ENCODE measurements at regions not wholly inside any gene's neighbourhood (a gene's known extent, or its start where the extent isn't known, plus 50 kb on each side); places are given as distances from the start of the nearest gene placed in this dataset.

- H3K4me1 Mint-ChIP-seq (ENCODE audit: low read depth) = peaks cover 51% of the 10 kb centered on the region
- H3K27me3 Mint-ChIP-seq (ENCODE audit: insufficient read depth) = no peaks in the 10 kb centered on the region
- no peak overlapping the region for H3K4me3 Mint-ChIP-seq
- no peak overlapping the region for H3K27ac Mint-ChIP-seq
- H3K9me3 Mint-ChIP-seq = no peaks in the 10 kb centered on the region
- peaks cover 64% of the 10 kb centered on the region for H3K36me3 Mint-ChIP-seq (ENCODE audit: low read depth)
- TF ChIP-seq, protein P1, sequence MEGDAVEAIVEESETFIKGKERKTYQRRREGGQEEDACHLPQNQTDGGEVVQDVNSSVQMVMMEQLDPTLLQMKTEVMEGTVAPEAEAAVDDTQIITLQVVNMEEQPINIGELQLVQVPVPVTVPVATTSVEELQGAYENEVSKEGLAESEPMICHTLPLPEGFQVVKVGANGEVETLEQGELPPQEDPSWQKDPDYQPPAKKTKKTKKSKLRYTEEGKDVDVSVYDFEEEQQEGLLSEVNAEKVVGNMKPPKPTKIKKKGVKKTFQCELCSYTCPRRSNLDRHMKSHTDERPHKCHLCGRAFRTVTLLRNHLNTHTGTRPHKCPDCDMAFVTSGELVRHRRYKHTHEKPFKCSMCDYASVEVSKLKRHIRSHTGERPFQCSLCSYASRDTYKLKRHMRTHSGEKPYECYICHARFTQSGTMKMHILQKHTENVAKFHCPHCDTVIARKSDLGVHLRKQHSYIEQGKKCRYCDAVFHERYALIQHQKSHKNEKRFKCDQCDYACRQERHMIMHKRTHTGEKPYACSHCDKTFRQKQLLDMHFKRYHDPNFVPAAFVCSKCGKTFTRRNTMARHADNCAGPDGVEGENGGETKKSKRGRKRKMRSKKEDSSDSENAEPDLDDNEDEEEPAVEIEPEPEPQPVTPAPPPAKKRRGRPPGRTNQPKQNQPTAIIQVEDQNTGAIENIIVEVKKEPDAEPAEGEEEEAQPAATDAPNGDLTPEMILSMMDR (IDR thresholded peaks at IDR 0.05) = no peak
- no peak for DNase-seq
These were observed 429.4 kb downstream of the PCNX1 start for GRCh38 chr14:71336489-71337192.

DNA sequence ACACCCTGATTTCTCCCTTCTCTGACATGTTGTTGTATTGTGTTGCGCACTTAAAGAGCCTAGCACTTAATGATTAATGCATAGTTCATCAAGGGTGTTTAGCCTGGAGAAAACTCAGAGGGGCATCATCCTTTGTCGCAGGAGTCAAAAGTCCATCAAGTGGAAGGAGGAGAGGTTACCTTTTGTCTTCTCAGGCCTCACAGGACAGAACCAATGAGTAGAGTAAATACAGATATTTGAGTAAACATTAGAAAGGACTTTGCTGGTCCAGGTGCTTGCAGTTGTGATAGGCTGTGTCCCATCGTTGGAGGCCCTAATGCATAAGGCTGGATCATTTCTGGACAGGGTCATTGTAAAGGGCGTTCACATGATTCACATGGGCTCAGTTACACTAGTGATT, 430.9 kb downstream of the PCNX1 start:
- H3K4me3 Mint-ChIP-seq = no peak overlapping the region
- H3K36me3 Mint-ChIP-seq (ENCODE audit: low read depth) = peaks cover 60% of the 10 kb centered on the region
- H3K27ac Mint-ChIP-seq = no peak overlapping the region
- H3K9me3 Mint-ChIP-seq = no peaks in the 10 kb centered on the region
- TF ChIP-seq, protein P1 (IDR thresholded peaks at IDR 0.05) = no peak
- DNase-seq = no peak
- no peaks in the 10 kb centered on the region for H3K27me3 Mint-ChIP-seq (ENCODE audit: insufficient read depth)
- H3K4me1 Mint-ChIP-seq (ENCODE audit: low read depth) = peaks cover 51% of the 10 kb centered on the region

DNA sequence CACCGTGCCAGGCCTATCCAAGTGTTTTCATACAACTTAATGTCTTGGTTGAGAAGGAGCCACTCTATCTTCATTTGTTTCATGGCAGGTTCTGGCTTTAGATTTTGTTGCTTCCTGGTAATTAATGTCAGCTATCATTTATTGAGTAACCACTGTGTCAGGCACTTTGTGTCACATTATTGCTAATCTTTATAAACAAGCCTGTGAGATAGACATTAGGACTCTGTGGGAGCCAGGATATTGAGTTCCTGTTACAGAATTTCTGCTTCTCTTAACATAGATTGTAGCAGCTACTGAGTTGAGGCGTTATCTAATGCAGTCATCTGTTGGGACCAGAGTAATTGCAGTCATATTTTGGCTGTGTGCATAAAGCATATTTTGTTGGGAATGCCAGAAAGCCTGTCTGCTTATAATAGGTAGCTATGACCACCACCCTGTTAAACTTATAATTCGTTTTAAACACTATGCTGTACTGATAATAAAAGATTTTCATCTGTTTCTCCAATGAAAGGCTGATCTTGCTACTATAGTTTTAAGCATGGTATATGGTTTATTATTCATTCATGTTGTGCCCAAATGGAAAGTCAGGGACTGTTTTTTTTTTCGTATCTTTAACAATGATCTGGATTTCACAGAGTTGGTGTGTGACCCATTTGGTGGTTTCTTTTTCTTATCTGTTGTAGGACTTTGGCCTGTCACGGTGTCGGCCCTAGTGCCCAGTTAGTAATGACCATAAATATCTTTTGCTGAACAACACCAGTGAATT, 432.6 kb downstream of the PCNX1 start:
- TF ChIP-seq, protein P1 (IDR thresholded peaks at IDR 0.05) = no peak
- DNase-seq = no peak
- peaks cover 52% of the 10 kb centered on the region for H3K36me3 Mint-ChIP-seq (ENCODE audit: low read depth)
- no peak overlapping the region for H3K27ac Mint-ChIP-seq
- H3K27me3 Mint-ChIP-seq (ENCODE audit: insufficient read depth) = no peaks in the 10 kb centered on the region
- H3K4me3 Mint-ChIP-seq = no peak overlapping the region
- no peaks in the 10 kb centered on the region for H3K9me3 Mint-ChIP-seq
- H3K4me1 Mint-ChIP-seq (ENCODE audit: low read depth) = peaks cover 55% of the 10 kb centered on the region

- H3K4me3 Mint-ChIP-seq = no peak overlapping the region
- TF ChIP-seq, protein P1 (IDR thresholded peaks at IDR 0.05) = no peak
- DNase-seq = no peak
- peaks cover 48% of the 10 kb centered on the region for H3K36me3 Mint-ChIP-seq (ENCODE audit: low read depth)
- no peaks in the 10 kb centered on the region for H3K9me3 Mint-ChIP-seq
- no peaks in the 10 kb centered on the region for H3K27me3 Mint-ChIP-seq (ENCODE audit: insufficient read depth)
- no peak overlapping the region for H3K27ac Mint-ChIP-seq
- H3K4me1 Mint-ChIP-seq (ENCODE audit: low read depth) = peaks cover 60% of the 10 kb centered on the region
These were observed 433.9 kb downstream of the PCNX1 start for GRCh38 chr14:71341156-71341555.

DNA sequence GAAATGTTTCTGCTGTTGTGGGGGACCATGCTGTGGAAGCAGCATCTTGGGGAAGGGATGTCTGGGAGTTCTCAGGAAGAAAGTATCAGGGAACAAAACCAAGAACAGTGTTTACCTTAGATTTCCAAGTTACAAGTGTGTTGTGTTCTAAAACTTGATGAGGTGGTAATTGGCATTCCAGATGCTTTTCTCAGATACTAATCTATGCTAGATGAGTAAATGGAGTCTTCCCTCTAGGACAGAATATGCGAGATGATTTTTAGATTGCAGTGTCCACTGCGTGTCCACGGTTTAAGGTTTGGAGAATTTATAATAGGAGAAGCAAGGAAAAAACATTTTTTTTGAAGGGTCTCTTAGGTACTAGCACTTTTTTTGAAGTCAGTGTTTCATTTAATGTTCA, 436.5 kb downstream of the PCNX1 start:
- H3K36me3 Mint-ChIP-seq (ENCODE audit: low read depth) = peaks cover 34% of the 10 kb centered on the region
- TF ChIP-seq, protein P1 (IDR thresholded peaks at IDR 0.05) = no peak
- H3K4me1 Mint-ChIP-seq (ENCODE audit: low read depth) = peaks cover 67% of the 10 kb centered on the region
- no peak for DNase-seq
- no peak overlapping the region for H3K27ac Mint-ChIP-seq
- no peaks in the 10 kb centered on the region for H3K9me3 Mint-ChIP-seq
- H3K4me3 Mint-ChIP-seq = no peak overlapping the region
- no peaks in the 10 kb centered on the region for H3K27me3 Mint-ChIP-seq (ENCODE audit: insufficient read depth)
